Duodenal mucosa (tissue), 2 donors: ENCODE measurements at regions not wholly inside any gene's neighbourhood (a gene's known extent, or its start where the extent isn't known, plus 50 kb on each side); places are given as distances from the start of the nearest gene placed in this dataset.
"Not testable (repeated sequence)": the region's sequence is repeated elsewhere in the genome, so short reads cannot be mapped to it uniquely, and the experiment has no call there.

Experiments
- H3K27ac ChIP-seq: one replicate; pipeline ENCODE4 v1.7.0; 2013; ENCODE audit warnings: low read depth, low read length
- H3K27me3 ChIP-seq, 2 donors: one replicate each; pipeline ENCODE4 v1.7.0; 2013; ENCODE audit warnings: low read length in 2 of 2, control low read depth in 1 of 2; ENCODE audit not compliant: insufficient read depth in 2 of 2, control insufficient read depth in 1 of 2
- H3K36me3 ChIP-seq, 2 donors: one replicate each; pipeline ENCODE4 v1.7.0; 2013; ENCODE audit warnings: low read length in 2 of 2, control low read depth in 1 of 2; ENCODE audit not compliant: insufficient read depth in 2 of 2, control insufficient read depth in 1 of 2
- H3K4me1 ChIP-seq, 2 donors: one replicate each; pipeline ENCODE4 v1.7.0; 2013; ENCODE audit warnings: low read length in 2 of 2, control low read depth in 1 of 2; ENCODE audit not compliant: insufficient read depth in 2 of 2, control insufficient read depth in 1 of 2
- H3K4me3 ChIP-seq, 2 donors: one replicate each; pipeline ENCODE4 v1.7.0; 2013; ENCODE audit warnings: low read length in 2 of 2, low read depth in 1 of 2
- H3K9ac ChIP-seq, 2 donors: one replicate each; pipeline ENCODE4 v1.7.0; 2013; ENCODE audit warnings: low read length in 2 of 2, low read depth in 1 of 2
- H3K9me3 ChIP-seq, 2 donors: one replicate each; pipeline ENCODE4 v1.7.0; 2013; ENCODE audit warnings: low read length in 2 of 2, control low read depth in 1 of 2; ENCODE audit not compliant: control insufficient read depth in 1 of 2

GRCh38 chrX:54615109-54615508 is 85.1 kb downstream of the GNL3L start:
- no peak overlapping the region for H3K9ac ChIP-seq
- H3K27ac ChIP-seq = no peak overlapping the region
- H3K36me3 ChIP-seq = no peaks in the 10 kb centered on the region

DNA sequence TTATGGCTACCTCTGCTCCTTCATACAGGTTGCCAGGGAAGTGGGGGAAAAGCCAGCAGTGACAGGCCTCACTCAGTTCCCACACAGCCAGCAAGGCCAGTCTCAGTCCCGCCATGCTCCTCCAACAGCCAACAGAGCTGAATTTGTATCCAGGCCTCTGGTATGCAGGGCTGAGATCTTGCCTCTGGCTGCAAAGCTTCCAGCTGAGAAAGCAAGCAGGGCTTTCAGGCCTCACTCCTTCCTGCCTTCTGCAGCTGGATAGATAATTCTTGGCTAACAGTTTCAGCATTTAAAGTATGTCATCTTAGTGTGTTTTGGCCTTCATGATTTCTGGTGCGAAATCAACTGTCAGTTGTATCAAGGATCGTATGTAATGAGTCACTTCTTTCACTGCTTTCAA is 103.6 kb downstream of the GNL3L start:
- Histone ChIP-seq H3K36me3 (no peaks in the 10 kb centered on the region), H3K4me1 (no peaks in the 10 kb centered on the region), H3K27ac (no peak overlapping the region), H3K9ac (no peak overlapping the region), H3K27me3 (no peaks in the 10 kb centered on the region), H3K4me3 (no peak overlapping the region), H3K9me3 (no peaks in the 10 kb centered on the region)

More at GRCh38 chrX:54615109-54615508, 85.1 kb downstream of the GNL3L start:
- Histone ChIP-seq H3K4me3 (no peak overlapping the region), H3K9me3 (no peaks in the 10 kb centered on the region), H3K4me1 (no peaks in the 10 kb centered on the region), H3K27me3 (no peaks in the 10 kb centered on the region)

DNA sequence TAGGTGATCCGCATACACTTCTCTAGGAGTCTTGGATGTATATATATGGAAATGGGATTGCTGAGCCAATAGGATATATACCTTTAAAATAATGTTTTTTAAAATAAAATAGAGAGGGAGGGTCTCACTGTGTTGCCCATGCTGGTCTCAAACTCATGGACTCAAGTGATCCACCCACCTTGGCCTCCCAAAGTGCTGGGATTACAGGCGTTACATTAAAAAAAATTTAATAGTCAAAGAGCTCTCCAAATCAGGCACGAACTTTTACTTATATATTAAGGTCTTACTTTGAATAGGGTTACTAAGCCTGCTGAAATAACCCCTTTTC is 109.0 kb downstream of the GNL3L start:
- H3K9me3 ChIP-seq = no peaks in the 10 kb centered on the region
- peak overlapping the region; percentile 85 for H3K27ac ChIP-seq
- H3K4me1 ChIP-seq = peaks cover 0 to 6% of the 10 kb centered on the region in 2 donors
- no peaks in the 10 kb centered on the region for H3K27me3 ChIP-seq
- peak overlapping the region in 1 of 2 donors; percentile 63 for H3K9ac ChIP-seq
- H3K36me3 ChIP-seq = no peaks in the 10 kb centered on the region
- peak overlapping the region; percentile 71 to 81 for H3K4me3 ChIP-seq

DNA sequence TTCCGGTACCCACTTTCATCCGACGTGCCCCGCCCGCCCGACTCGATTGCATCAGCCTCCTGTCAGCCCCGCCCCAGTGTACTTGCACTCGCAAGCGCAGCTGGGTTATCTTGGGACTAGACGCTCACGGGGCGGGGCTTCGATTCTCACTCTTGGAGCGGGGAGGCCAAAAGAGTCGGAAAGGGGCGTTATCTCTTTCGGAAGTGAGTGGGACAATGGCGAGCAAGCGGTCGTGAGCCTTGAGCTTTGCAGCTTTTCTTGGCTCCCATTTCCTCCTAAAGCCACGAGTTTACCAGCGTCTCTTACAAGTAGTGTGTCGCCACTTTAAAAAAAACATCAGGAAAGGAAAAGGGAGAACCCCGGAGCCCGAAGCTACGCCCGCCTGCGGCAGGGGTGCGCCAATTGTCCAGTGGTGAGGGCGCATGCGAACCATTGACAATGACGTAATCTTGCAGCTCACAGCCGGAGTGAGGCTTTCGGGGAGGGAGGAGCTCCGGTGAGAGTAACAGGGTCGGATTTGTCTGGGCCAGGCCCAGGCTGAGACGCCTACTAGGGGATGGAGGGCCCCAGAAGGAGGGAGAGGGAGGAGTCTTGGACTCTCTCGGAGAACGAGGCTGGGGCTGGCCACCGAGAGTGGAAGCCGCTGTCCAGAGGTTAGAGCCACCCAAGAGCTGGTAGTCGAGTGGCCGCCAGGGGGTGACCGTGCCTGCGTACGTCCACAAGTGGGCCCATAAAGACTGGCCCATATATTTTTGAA is 109.5 kb downstream of the GNL3L start:
- peaks cover 0 to 6% of the 10 kb centered on the region in 2 donors for H3K4me1 ChIP-seq
- H3K4me3 ChIP-seq = peak overlapping the region; percentile 71 to 81
- H3K27ac ChIP-seq = peak overlapping the region; percentile 85
- no peaks in the 10 kb centered on the region for H3K9me3 ChIP-seq
- H3K27me3 ChIP-seq = no peaks in the 10 kb centered on the region
- no peaks in the 10 kb centered on the region for H3K36me3 ChIP-seq
- H3K9ac ChIP-seq = peak overlapping the region; percentile 63 to 77

- Histone ChIP-seq H3K4me1 (peaks cover 0 to 6% of the 10 kb centered on the region in 2 donors), H3K27me3 (no peaks in the 10 kb centered on the region), H3K9me3 (no peaks in the 10 kb centered on the region), H3K36me3 (no peaks in the 10 kb centered on the region), H3K27ac (peak overlapping the region; percentile 85), H3K9ac (peak overlapping the region; percentile 63 to 77), H3K4me3 (peak overlapping the region; percentile 71 to 81)
Measured at GRCh38 chrX:54640103-54640690, 110.2 kb downstream of the GNL3L start.

GRCh38 chrX:54640736-54641135 is 110.7 kb downstream of the GNL3L start:
- Histone ChIP-seq H3K9ac (no peak overlapping the region), H3K4me1 (peaks cover 0 to 6% of the 10 kb centered on the region in 2 donors), H3K36me3 (no peaks in the 10 kb centered on the region), H3K27me3 (no peaks in the 10 kb centered on the region), H3K9me3 (no peaks in the 10 kb centered on the region), H3K4me3 (no peak overlapping the region), H3K27ac (no peak overlapping the region)

- Histone ChIP-seq H3K4me3 (no peak overlapping the region), H3K4me1 (peaks cover 0 to 6% of the 10 kb centered on the region in 2 donors), H3K27ac (no peak overlapping the region), H3K9me3 (no peaks in the 10 kb centered on the region), H3K36me3 (no peaks in the 10 kb centered on the region), H3K9ac (no peak overlapping the region), H3K27me3 (no peaks in the 10 kb centered on the region)
Measured at GRCh38 chrX:54641530-54641929, 111.5 kb downstream of the GNL3L start.

- H3K27ac ChIP-seq, H3K36me3 ChIP-seq, H3K27me3 ChIP-seq, H3K9me3 ChIP-seq, H3K9ac ChIP-seq, H3K4me1 ChIP-seq, H3K4me3 ChIP-seq: not testable (repeated sequence)
Measured at GRCh38 chrX:54647607-54648006, 117.6 kb downstream of the GNL3L start.

DNA sequence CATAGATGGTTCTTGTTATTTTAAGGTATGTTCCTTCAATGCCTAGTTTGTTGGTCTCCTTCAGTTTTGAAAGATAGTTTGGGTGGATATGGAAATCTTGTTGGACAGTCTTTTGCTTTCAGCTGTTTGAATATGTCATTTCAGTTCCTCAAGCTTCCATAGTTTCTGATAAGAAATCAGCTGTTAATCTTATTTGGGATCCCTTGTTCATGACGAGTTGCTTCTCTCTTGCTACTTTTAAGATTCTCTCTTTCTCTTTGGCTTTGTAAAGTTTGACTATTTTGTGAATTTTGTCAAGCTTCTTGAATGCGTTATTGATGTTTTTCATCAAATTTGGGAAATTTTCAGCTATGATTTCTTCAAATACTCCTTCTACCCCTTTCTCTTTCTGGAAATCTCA is 129.5 kb downstream of the GNL3L start:
- no peak overlapping the region for H3K9ac ChIP-seq
- no peaks in the 10 kb centered on the region for H3K9me3 ChIP-seq
- no peak overlapping the region for H3K27ac ChIP-seq
- no peak overlapping the region for H3K4me3 ChIP-seq
- no peaks in the 10 kb centered on the region for H3K4me1 ChIP-seq
- no peaks in the 10 kb centered on the region for H3K27me3 ChIP-seq
- no peaks in the 10 kb centered on the region for H3K36me3 ChIP-seq

GRCh38 chrX:54675762-54676161 is 122.3 kb downstream of the ITIH6 start:
- Histone ChIP-seq H3K9ac (no peak overlapping the region), H3K27ac (no peak overlapping the region), H3K9me3 (no peaks in the 10 kb centered on the region), H3K4me3 (no peak overlapping the region), H3K36me3 (no peaks in the 10 kb centered on the region), H3K27me3 (no peaks in the 10 kb centered on the region), H3K4me1 (no peaks in the 10 kb centered on the region)
